ENCODE measurements at regions not wholly inside any gene's neighbourhood (a gene's known extent, or its start where the extent isn't known, plus 50 kb on each side); places are given as distances from the start of the nearest gene placed in this dataset.
"Not testable (repeated sequence)": the region's sequence is repeated elsewhere in the genome, so short reads cannot be mapped to it uniquely, and the experiment has no call there.

GRCh38 chr16:29211456-29211855 is 195.1 kb downstream of the NPIPB11 start:
- H3K27ac Mint-ChIP-seq (ENCODE audit: low read depth), result not testable (repeated sequence)

GRCh38 chr16:29210299-29211150 is 196.0 kb downstream of the NPIPB11 start:
- H3K27ac Mint-ChIP-seq (ENCODE audit: low read depth); DNase-seq (ENCODE audit: low spot score in 2 of 2); H3K4me1 Mint-ChIP-seq; H3K36me3 Mint-ChIP-seq (ENCODE audit: insufficient read depth); H3K27me3 Mint-ChIP-seq; ATAC-seq (replicated peaks; ENCODE audit: extremely low read depth, poor library complexity, severe bottlenecking); H3K4me3 Mint-ChIP-seq: not testable (repeated sequence)
- peaks cover 12% of the 10 kb centered on the region for H3K9me3 Mint-ChIP-seq

More at GRCh38 chr16:29211456-29211855, 195.1 kb downstream of the NPIPB11 start:
- H3K4me3 Mint-ChIP-seq; H3K36me3 Mint-ChIP-seq (ENCODE audit: insufficient read depth); H3K9me3 Mint-ChIP-seq; H3K27me3 Mint-ChIP-seq; DNase-seq (ENCODE audit: low spot score in 2 of 2); H3K4me1 Mint-ChIP-seq; ATAC-seq (replicated peaks; ENCODE audit: extremely low read depth, poor library complexity, severe bottlenecking): not testable (repeated sequence)

GRCh38 chr16:29206120-29206519 is 200.4 kb downstream of the NPIPB11 start:
- H3K27me3 Mint-ChIP-seq; H3K27ac Mint-ChIP-seq (ENCODE audit: low read depth); H3K36me3 Mint-ChIP-seq (ENCODE audit: insufficient read depth); H3K4me3 Mint-ChIP-seq; DNase-seq (ENCODE audit: low spot score in 2 of 2); ATAC-seq (replicated peaks; ENCODE audit: extremely low read depth, poor library complexity, severe bottlenecking): not testable (repeated sequence)
- H3K9me3 Mint-ChIP-seq, result peaks cover 12% of the 10 kb centered on the region
- peaks cover 11% of the 10 kb centered on the region for H3K4me1 Mint-ChIP-seq

- H3K4me1 Mint-ChIP-seq, result peaks cover 11% of the 10 kb centered on the region
Observed at GRCh38 chr16:29205151-29205550, 201.4 kb downstream of the NPIPB11 start.

GRCh38 chr16:29204806-29205135 is 201.7 kb downstream of the NPIPB11 start:
- Mint-ChIP-seq H3K9me3 (peaks cover 12% of the 10 kb centered on the region), H3K4me1 (peaks cover 11% of the 10 kb centered on the region), H3K27ac (ENCODE audit: low read depth) (no peak overlapping the region), H3K27me3 (no peaks in the 10 kb centered on the region), H3K36me3 (ENCODE audit: insufficient read depth) (peaks cover 5% of the 10 kb centered on the region), H3K4me3 (no peak overlapping the region)
- DNase-seq (ENCODE audit: low spot score in 2 of 2), result no peak
- no peak for ATAC-seq (replicated peaks; ENCODE audit: extremely low read depth, poor library complexity, severe bottlenecking)

More at GRCh38 chr16:29205151-29205550, 201.4 kb downstream of the NPIPB11 start:
- not testable (repeated sequence) for H3K36me3 Mint-ChIP-seq (ENCODE audit: insufficient read depth); H3K27me3 Mint-ChIP-seq; H3K27ac Mint-ChIP-seq (ENCODE audit: low read depth); DNase-seq (ENCODE audit: low spot score in 2 of 2); H3K4me3 Mint-ChIP-seq; ATAC-seq (replicated peaks; ENCODE audit: extremely low read depth, poor library complexity, severe bottlenecking)
- H3K9me3 Mint-ChIP-seq, result peaks cover 12% of the 10 kb centered on the region

- not testable (repeated sequence) for ATAC-seq (replicated peaks; ENCODE audit: extremely low read depth, poor library complexity, severe bottlenecking); DNase-seq (ENCODE audit: low spot score in 2 of 2); H3K27ac Mint-ChIP-seq (ENCODE audit: low read depth)
Observed at GRCh38 chr16:29203933-29204805, 202.3 kb downstream of the NPIPB11 start.

GRCh38 chr16:29203046-29203932 is 203.2 kb downstream of the NPIPB11 start:
- H3K27me3 Mint-ChIP-seq; H3K36me3 Mint-ChIP-seq (ENCODE audit: insufficient read depth); ATAC-seq (replicated peaks; ENCODE audit: extremely low read depth, poor library complexity, severe bottlenecking); H3K4me3 Mint-ChIP-seq; DNase-seq (ENCODE audit: low spot score in 2 of 2); H3K27ac Mint-ChIP-seq (ENCODE audit: low read depth): not testable (repeated sequence)
- Mint-ChIP-seq H3K9me3 (peaks cover 12% of the 10 kb centered on the region), H3K4me1 (peaks cover 11% of the 10 kb centered on the region)

More at GRCh38 chr16:29203933-29204805, 202.3 kb downstream of the NPIPB11 start:
- H3K36me3 Mint-ChIP-seq (ENCODE audit: insufficient read depth); H3K4me3 Mint-ChIP-seq; H3K27me3 Mint-ChIP-seq: not testable (repeated sequence)
- peaks cover 12% of the 10 kb centered on the region for H3K9me3 Mint-ChIP-seq
- H3K4me1 Mint-ChIP-seq, result peaks cover 11% of the 10 kb centered on the region

- H3K9me3 Mint-ChIP-seq, result peaks cover 12% of the 10 kb centered on the region
- not testable (repeated sequence) for H3K36me3 Mint-ChIP-seq (ENCODE audit: insufficient read depth); H3K4me3 Mint-ChIP-seq; ATAC-seq (replicated peaks; ENCODE audit: extremely low read depth, poor library complexity, severe bottlenecking); DNase-seq (ENCODE audit: low spot score in 2 of 2); H3K27ac Mint-ChIP-seq (ENCODE audit: low read depth); H3K27me3 Mint-ChIP-seq
- H3K4me1 Mint-ChIP-seq, result peaks cover 11% of the 10 kb centered on the region
Observed at GRCh38 chr16:29202642-29203041, 203.9 kb downstream of the NPIPB11 start.

- H3K36me3 Mint-ChIP-seq (ENCODE audit: insufficient read depth), result not testable (repeated sequence)
Observed at GRCh38 chr16:29202025-29202632, 204.4 kb downstream of the NPIPB11 start.

GRCh38 chr16:29201296-29202024 is 205.1 kb downstream of the NPIPB11 start:
- H3K27ac Mint-ChIP-seq (ENCODE audit: low read depth); DNase-seq (ENCODE audit: low spot score in 2 of 2); ATAC-seq (replicated peaks; ENCODE audit: extremely low read depth, poor library complexity, severe bottlenecking); H3K9me3 Mint-ChIP-seq; H3K27me3 Mint-ChIP-seq; H3K4me3 Mint-ChIP-seq; H3K36me3 Mint-ChIP-seq (ENCODE audit: insufficient read depth): not testable (repeated sequence)
- peaks cover 11% of the 10 kb centered on the region for H3K4me1 Mint-ChIP-seq

More at GRCh38 chr16:29202025-29202632, 204.4 kb downstream of the NPIPB11 start:
- not testable (repeated sequence) for H3K4me3 Mint-ChIP-seq; ATAC-seq (replicated peaks; ENCODE audit: extremely low read depth, poor library complexity, severe bottlenecking); DNase-seq (ENCODE audit: low spot score in 2 of 2); H3K27ac Mint-ChIP-seq (ENCODE audit: low read depth); H3K27me3 Mint-ChIP-seq
- H3K9me3 Mint-ChIP-seq, result peaks cover 12% of the 10 kb centered on the region
- peaks cover 11% of the 10 kb centered on the region for H3K4me1 Mint-ChIP-seq

- not testable (repeated sequence) for H3K27me3 Mint-ChIP-seq; H3K4me3 Mint-ChIP-seq; H3K36me3 Mint-ChIP-seq (ENCODE audit: insufficient read depth); H3K9me3 Mint-ChIP-seq; H3K27ac Mint-ChIP-seq (ENCODE audit: low read depth); ATAC-seq (replicated peaks; ENCODE audit: extremely low read depth, poor library complexity, severe bottlenecking); DNase-seq (ENCODE audit: low spot score in 2 of 2); H3K4me1 Mint-ChIP-seq
Observed at GRCh38 chr16:29200681-29201080, 205.8 kb downstream of the NPIPB11 start.
